Psoas muscle (tissue), 7 donors: ENCODE measurements at regions not wholly inside any gene's neighbourhood (a gene's known extent, or its start where the extent isn't known, plus 50 kb on each side); places are given as distances from the start of the nearest gene placed in this dataset.

Source experiments
- ATAC-seq, 4 donors: fragments of 200-7000 bp; cut with Tn5 transposase; one replicate each; pipeline ENCODE4 v1.9.1; 2020; ENCODE audit warnings: moderate library complexity in 3 of 4, mild to moderate bottlenecking in 2 of 4
- DNase-seq, 2 donors: peaks; one replicate each; pipeline ENCODE4 v3.0.0-alpha.2; 2020
- H3K27ac ChIP-seq: fragments of 200-600 bp; one replicate; pipeline ENCODE4 v1.8.0; 2022
- H3K27me3 ChIP-seq, 3 donors: fragments of 200-600 bp in 1 of 3; one replicate each; pipeline versions ENCODE4 v1.6.1 to v1.8.0; 2013 to 2022; ENCODE audit warnings: low read length in 2 of 3, mild to moderate bottlenecking in 2 of 3, moderate library complexity in 1 of 3; ENCODE audit not compliant: insufficient read depth in 3 of 3
- H3K36me3 ChIP-seq, 2 donors: fragments of 200-600 bp in 1 of 2; one replicate each; pipeline versions ENCODE4 v1.6.1 to v1.8.0; 2013 to 2022; ENCODE audit warnings: low read depth in 1 of 2, mild to moderate bottlenecking in 1 of 2, moderate library complexity in 1 of 2; ENCODE audit not compliant: insufficient read depth in 1 of 2
- H3K4me1 ChIP-seq: fragments of 200-600 bp; one replicate; pipeline ENCODE4 v1.8.0; 2022
- H3K4me3 ChIP-seq: fragments of 200-600 bp; one replicate; pipeline ENCODE4 v1.8.0; 2022; ENCODE audit warnings: mild to moderate bottlenecking
- H3K9me3 ChIP-seq: fragments of 200-600 bp; one replicate; pipeline ENCODE4 v1.8.0; 2022
- WGBS, 3 donors: extraction: QIAGEN DNeasy Blood & Tissue Kit; methylation state at CpG; one replicate each; pipeline versions ENCODE4 v1.1.6 to v1.1.7; 2013; 5-methylcytosine and 5-hydroxymethylcytosine counted together
- intact Hi-C, 2 donors: fragments of 100-400 bp; cut with DNase I; formaldehyde crosslinking; loops; one replicate each; pipeline versions ENCODE4 v1.11.0 to v1.14.2; 2022
- TF ChIP-seq, protein P1 (sequence below): fragments of 200-600 bp; IDR thresholded peaks from one replicate; pipeline ENCODE4 v1.8.0; 2022; ENCODE audit warnings: antibody characterized with exemption
- donor health status: healthy with polysubstance abuse.
- donor health status: DM: no; HTN: no; CAD: no; lungs with moderate emphysema.
- donor health status: Bipolar disorder and iron deficiency.
- donor health status: healthy.
- donor health status: DM: yes; HTN: yes; CAD: no.
- donor health status: DM: no; HTN: no; CAD: no.
- donor health status: DM: yes; HTN: yes; CAD: no.

DNA sequence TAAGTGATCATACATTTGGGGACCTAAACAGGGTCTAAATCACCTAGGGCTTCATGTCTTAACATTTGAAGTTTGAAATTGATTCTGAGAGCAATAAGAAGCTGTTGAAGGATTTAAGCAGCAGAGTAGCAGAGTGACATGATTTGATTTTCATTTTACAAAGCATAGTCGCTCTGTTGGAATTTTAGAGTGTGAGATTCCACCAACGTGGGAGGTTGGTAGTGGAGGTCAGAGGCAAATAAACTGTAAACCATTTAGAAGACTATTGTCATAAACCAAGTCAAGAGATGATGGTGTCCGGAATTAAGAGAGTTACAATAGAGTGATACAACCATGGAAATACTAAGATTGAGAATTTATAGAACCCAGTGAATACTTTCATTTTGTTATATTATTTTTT lies 52.7 kb upstream of the ZDHHC17 start:
- no peaks in the 10 kb centered on the region for H3K9me3 ChIP-seq
- no peaks in the 10 kb centered on the region for H3K4me1 ChIP-seq
- no peak for DNase-seq
- WGBS, 3 donors, result 77 to 80% (median 78%) methylated on average over 3 of the region's 3 CpGs
- H3K4me3 ChIP-seq, result no peak overlapping the region
- H3K27ac ChIP-seq, result no peak overlapping the region
- H3K27me3 ChIP-seq, result no peaks in the 10 kb centered on the region
- TF ChIP-seq, protein P1, sequence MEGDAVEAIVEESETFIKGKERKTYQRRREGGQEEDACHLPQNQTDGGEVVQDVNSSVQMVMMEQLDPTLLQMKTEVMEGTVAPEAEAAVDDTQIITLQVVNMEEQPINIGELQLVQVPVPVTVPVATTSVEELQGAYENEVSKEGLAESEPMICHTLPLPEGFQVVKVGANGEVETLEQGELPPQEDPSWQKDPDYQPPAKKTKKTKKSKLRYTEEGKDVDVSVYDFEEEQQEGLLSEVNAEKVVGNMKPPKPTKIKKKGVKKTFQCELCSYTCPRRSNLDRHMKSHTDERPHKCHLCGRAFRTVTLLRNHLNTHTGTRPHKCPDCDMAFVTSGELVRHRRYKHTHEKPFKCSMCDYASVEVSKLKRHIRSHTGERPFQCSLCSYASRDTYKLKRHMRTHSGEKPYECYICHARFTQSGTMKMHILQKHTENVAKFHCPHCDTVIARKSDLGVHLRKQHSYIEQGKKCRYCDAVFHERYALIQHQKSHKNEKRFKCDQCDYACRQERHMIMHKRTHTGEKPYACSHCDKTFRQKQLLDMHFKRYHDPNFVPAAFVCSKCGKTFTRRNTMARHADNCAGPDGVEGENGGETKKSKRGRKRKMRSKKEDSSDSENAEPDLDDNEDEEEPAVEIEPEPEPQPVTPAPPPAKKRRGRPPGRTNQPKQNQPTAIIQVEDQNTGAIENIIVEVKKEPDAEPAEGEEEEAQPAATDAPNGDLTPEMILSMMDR, result no peak
- no peaks in the 10 kb centered on the region for H3K36me3 ChIP-seq
- intact Hi-C loops, result no loop called here
- no peak for ATAC-seq

DNA sequence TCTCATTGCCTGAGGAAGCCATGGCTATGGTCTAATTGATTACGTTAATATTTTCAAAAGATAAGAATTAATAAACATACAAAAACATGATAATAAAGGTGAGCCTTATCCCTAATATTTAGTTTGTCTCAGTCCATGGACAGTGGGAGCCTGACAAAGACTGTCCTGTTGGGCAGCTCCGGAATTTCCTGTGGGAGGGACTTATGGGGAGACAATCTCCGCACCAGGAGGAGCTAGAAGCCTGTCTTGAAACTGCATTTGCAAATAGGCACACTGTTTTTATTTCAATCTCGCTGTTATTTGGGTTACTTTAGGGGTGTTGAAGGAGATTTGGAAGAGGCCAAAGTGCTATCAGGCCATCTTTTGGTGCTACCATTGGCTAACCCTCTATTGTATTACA lies 50.8 kb upstream of the ZDHHC17 start:
- ATAC-seq (no peak), DNase-seq (no peak)
- no peaks in the 10 kb centered on the region for H3K27me3 ChIP-seq
- no peak overlapping the region for H3K4me3 ChIP-seq
- H3K4me1 ChIP-seq, result no peaks in the 10 kb centered on the region
- H3K9me3 ChIP-seq, result no peaks in the 10 kb centered on the region
- TF ChIP-seq, protein P1, result no peak
- WGBS, 3 donors, result 70 to 73% (median 71%) methylated on average over 4 of the region's 4 CpGs
- intact Hi-C loops, result no loop called here
- no peak overlapping the region for H3K27ac ChIP-seq
- H3K36me3 ChIP-seq, result no peaks in the 10 kb centered on the region

DNA sequence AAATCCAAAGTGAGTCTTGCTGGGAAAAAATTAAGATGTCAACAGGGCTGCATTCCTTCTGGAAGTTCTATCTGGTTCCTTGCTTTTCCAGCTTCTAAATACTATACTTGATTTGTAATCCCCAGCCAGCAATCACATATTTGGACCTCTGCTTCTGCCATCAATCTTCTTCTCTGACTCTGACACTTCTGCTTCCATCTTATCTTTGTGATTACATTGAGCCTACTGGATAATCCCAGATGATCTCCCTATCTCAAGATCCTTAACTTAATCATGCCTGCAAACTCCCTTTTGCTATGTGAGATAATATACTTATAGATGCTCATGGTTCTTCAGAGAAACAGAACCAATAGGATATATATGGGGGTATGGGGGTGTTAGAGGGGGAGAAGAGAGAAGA lies 49.9 kb upstream of the ZDHHC17 start:
- DNase-seq (no peak), ATAC-seq (no peak)
- intact Hi-C loops, result no loop called here
- Histone ChIP-seq H3K4me3 (no peak overlapping the region), H3K9me3 (no peaks in the 10 kb centered on the region), H3K4me1 (no peaks in the 10 kb centered on the region), H3K36me3 (no peaks in the 10 kb centered on the region), H3K27ac (no peak overlapping the region), H3K27me3 (no peaks in the 10 kb centered on the region)
- TF ChIP-seq, protein P1, result no peak
